ENCODE measurements at regions not wholly inside any gene's neighbourhood (a gene's known extent, or its start where the extent isn't known, plus 50 kb on each side); places are given as distances from the start of the nearest gene placed in this dataset.

GRCh38 chr5:125033602-125034001, 287.2 kb upstream of the ZNF608 start:
- H3K27me3 Mint-ChIP-seq = peaks cover 0 to 7% (median 0%) of the 10 kb centered on the region in 5 donors
- H3K4me3 Mint-ChIP-seq = no peak overlapping the region
- no peak overlapping the region for H3K27ac Mint-ChIP-seq
- peaks cover 0 to 17% (median 0%) of the 10 kb centered on the region in 9 donors for H3K9me3 Mint-ChIP-seq
- peaks cover 0 to 12% (median 0%) of the 10 kb centered on the region in 4 donors for H3K4me1 Mint-ChIP-seq
- H3K36me3 Mint-ChIP-seq = no peaks in the 10 kb centered on the region
- POLR2A ChIA-PET = no interaction called here
- ATAC-seq (no peak), DNase-seq (no peak)

- ATAC-seq (no peak), DNase-seq (no peak)
- H3K9me3 Mint-ChIP-seq = peaks cover 0 to 17% (median 0%) of the 10 kb centered on the region in 9 donors
- POLR2A ChIA-PET = no interaction called here
- H3K4me1 Mint-ChIP-seq = peaks cover 0 to 13% (median 0%) of the 10 kb centered on the region in 4 donors
- H3K27me3 Mint-ChIP-seq = peaks cover 0 to 7% (median 0%) of the 10 kb centered on the region in 5 donors
- H3K36me3 Mint-ChIP-seq = no peaks in the 10 kb centered on the region
- no peak overlapping the region for H3K4me3 Mint-ChIP-seq
- no peak overlapping the region for H3K27ac Mint-ChIP-seq
Measured at GRCh38 chr5:125034331-125034730, 287.9 kb upstream of the ZNF608 start.

DNA sequence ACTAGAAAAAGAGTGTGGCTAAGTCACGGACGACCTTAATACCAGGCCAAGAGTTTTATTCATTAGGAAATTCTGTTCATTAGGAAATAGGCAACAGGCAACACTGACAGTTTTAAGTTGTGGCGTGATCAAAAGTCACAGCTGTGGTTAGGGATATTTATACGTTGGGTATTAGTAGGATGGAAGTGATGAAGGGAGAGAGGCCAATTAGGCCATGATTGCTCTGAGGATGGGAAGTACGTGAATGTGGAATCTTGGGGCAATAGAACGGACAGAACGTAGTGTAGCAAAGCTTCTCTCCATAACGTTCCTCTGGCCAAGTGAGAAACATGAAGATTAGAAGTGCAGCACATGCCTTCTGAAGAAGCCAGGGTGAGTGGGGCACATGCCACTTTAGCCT, 290.1 kb upstream of the ZNF608 start:
- H3K27ac Mint-ChIP-seq = no peak overlapping the region
- POLR2A ChIA-PET = no interaction called here
- H3K27me3 Mint-ChIP-seq = peaks cover 0 to 7% (median 0%) of the 10 kb centered on the region in 5 donors
- no peak for ATAC-seq
- no peaks in the 10 kb centered on the region for H3K36me3 Mint-ChIP-seq
- no peak for DNase-seq
- peaks cover 0 to 13% (median 0%) of the 10 kb centered on the region in 4 donors for H3K4me1 Mint-ChIP-seq
- peaks cover 0 to 17% (median 0%) of the 10 kb centered on the region in 9 donors for H3K9me3 Mint-ChIP-seq
- H3K4me3 Mint-ChIP-seq = no peak overlapping the region

DNA sequence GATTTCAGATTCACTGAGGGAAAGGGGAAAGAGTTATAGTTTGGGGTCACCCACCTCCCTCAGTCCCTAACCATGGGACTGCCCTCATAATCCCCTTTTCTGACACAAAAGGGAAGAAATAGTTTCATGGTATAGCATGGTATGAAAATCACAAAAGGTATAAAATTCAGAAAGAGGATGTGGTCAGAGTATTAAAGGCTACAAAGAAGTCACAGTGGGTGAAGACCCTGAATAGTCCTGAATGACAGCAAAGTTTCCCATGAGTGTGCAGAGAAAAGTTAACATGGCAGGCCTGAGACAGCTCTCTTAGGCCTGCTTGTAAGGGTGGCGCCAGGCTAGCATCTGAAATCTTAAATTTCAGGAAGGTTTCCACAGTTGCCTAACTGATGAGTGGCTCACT, 290.6 kb upstream of the ZNF608 start:
- POLR2A ChIA-PET = no interaction called here
- no peaks in the 10 kb centered on the region for H3K36me3 Mint-ChIP-seq
- H3K27me3 Mint-ChIP-seq = peaks cover 0 to 7% (median 0%) of the 10 kb centered on the region in 5 donors
- H3K27ac Mint-ChIP-seq = no peak overlapping the region
- no peak for DNase-seq
- peaks cover 0 to 13% (median 0%) of the 10 kb centered on the region in 4 donors for H3K4me1 Mint-ChIP-seq
- H3K4me3 Mint-ChIP-seq = no peak overlapping the region
- no peak for ATAC-seq
- peaks cover 0 to 17% (median 0%) of the 10 kb centered on the region in 9 donors for H3K9me3 Mint-ChIP-seq

GRCh38 chr5:125037530-125037929, 291.1 kb upstream of the ZNF608 start:
- Mint-ChIP-seq H3K4me1 (peaks cover 0 to 13% (median 0%) of the 10 kb centered on the region in 4 donors), H3K9me3 (peaks cover 0 to 17% (median 0%) of the 10 kb centered on the region in 9 donors)
- POLR2A ChIA-PET = no interaction called here

DNA sequence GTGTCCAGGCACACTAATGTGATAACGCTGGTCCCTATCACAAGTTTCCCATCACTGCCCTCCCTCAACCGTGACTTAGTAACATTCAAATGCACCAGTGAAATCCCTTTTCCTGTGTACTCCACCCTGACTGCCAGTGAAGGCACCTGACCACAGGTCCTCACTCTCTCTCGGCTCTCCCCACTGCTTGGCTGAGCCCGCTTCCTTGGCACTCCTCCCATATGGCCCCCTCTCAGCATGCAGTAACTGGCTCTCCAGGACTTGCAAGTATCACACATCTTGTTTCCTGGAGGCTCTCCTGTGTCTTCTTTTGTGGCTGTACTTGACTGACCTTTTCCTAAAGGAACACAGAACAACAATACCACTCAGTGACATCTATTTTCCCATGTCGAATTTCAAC, 292.0 kb upstream of the ZNF608 start:
- ATAC-seq (no peak), DNase-seq (no peak)
- Mint-ChIP-seq H3K27ac (no peak overlapping the region), H3K4me1 (peaks cover 0 to 13% (median 0%) of the 10 kb centered on the region in 4 donors), H3K27me3 (peaks cover 0 to 7% (median 0%) of the 10 kb centered on the region in 5 donors), H3K4me3 (no peak overlapping the region), H3K36me3 (no peaks in the 10 kb centered on the region), H3K9me3 (peaks cover 0 to 17% (median 0%) of the 10 kb centered on the region in 9 donors)
- POLR2A ChIA-PET = no interaction called here

More at GRCh38 chr5:125037530-125037929, 291.1 kb upstream of the ZNF608 start:
- Mint-ChIP-seq H3K27ac (no peak overlapping the region), H3K36me3 (no peaks in the 10 kb centered on the region), H3K4me3 (no peak overlapping the region), H3K27me3 (peaks cover 0 to 7% (median 0%) of the 10 kb centered on the region in 5 donors)
- ATAC-seq (no peak), DNase-seq (no peak)

- DNase-seq = no peak
- peaks cover 0 to 6% (median 0%) of the 10 kb centered on the region in 9 donors for H3K9me3 Mint-ChIP-seq
- peaks cover 0 to 2% (median 0%) of the 10 kb centered on the region in 5 donors for H3K27me3 Mint-ChIP-seq
- no peak for ATAC-seq
- peaks cover 0 to 11% (median 0%) of the 10 kb centered on the region in 4 donors for H3K4me1 Mint-ChIP-seq
- POLR2A ChIA-PET = no interaction called here
- no peak overlapping the region for H3K27ac Mint-ChIP-seq
- H3K4me3 Mint-ChIP-seq = no peak overlapping the region
- H3K36me3 Mint-ChIP-seq = no peaks in the 10 kb centered on the region
Measured at GRCh38 chr5:125041798-125042197, 295.4 kb upstream of the ZNF608 start.

DNA sequence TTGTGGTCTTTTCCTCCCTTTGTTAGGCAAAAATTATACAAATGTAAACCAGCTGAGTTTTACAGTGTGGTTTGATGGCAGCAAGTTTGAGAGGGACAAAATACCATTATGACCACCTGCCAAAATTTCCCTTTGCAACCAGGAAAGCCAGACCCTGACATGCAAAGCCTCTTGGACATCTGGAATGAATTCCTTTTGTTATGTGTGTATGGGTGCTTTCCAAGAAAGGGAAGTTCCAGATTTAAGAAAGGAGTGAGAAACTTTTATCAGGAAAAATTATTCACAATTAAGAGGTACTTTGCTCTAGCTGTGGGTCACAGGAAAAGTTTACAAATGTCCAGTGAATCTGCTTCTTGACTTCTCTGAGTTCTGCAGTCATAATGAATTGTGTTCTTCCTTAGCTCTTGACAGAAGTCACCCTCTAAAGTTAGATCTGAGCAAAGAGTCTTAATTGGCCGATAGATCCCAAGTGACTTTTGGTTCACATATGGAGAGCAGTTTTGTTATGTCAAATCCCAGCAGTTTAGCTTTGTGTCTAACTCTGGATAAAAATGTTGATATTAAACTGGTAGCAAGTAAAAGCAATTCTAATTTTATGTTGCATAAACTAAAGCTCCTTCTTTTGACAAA, 295.9 kb upstream of the ZNF608 start:
- POLR2A ChIA-PET = no interaction called here

DNA sequence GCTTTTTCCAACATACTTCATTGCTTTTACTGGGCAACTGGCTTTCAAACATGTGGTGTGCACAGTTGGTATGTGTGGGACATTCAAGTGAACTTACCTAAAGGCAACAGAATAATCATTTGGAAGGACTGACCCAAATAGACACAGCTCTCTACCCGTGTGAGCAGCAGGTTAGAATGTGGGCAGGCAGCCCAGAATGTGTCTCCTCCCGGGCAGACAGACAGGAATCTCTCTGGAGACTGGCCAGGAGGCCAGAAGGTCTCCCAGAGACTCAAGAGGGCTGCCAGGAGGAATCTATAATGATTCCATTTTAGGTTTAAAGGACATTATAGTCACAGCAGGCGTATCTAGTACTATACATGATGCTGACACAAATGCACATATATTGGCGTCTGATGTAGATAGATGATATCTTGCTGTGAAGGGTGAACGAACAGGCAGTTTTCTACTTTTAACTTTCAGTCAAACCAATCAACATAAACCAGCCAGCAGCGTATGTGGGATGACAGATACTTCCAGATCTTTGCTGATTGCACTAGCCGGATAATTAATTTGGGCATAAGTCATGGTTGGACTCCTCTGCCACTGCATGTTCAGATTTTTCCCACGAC, 297.4 kb upstream of the ZNF608 start:
- H3K36me3 Mint-ChIP-seq = no peaks in the 10 kb centered on the region
- no peak for ATAC-seq
- DNase-seq = no peak
- no peak overlapping the region for H3K4me3 Mint-ChIP-seq
- peaks cover 0 to 5% (median 0%) of the 10 kb centered on the region in 9 donors for H3K9me3 Mint-ChIP-seq
- POLR2A ChIA-PET = no interaction called here
- no peaks in the 10 kb centered on the region for H3K4me1 Mint-ChIP-seq
- H3K27me3 Mint-ChIP-seq = no peaks in the 10 kb centered on the region
- H3K27ac Mint-ChIP-seq = no peak overlapping the region

More for the DNA sequence above, 295.9 kb upstream of the ZNF608 start:
- no peak for DNase-seq
- ATAC-seq = no peak
- no peak overlapping the region for H3K27ac Mint-ChIP-seq
- H3K4me3 Mint-ChIP-seq = no peak overlapping the region
- no peaks in the 10 kb centered on the region for H3K36me3 Mint-ChIP-seq
- peaks cover 0 to 7% (median 0%) of the 10 kb centered on the region in 4 donors for H3K4me1 Mint-ChIP-seq
- H3K9me3 Mint-ChIP-seq = peaks cover 0 to 5% (median 0%) of the 10 kb centered on the region in 9 donors
- peaks cover 0 to 2% (median 0%) of the 10 kb centered on the region in 5 donors for H3K27me3 Mint-ChIP-seq

DNA sequence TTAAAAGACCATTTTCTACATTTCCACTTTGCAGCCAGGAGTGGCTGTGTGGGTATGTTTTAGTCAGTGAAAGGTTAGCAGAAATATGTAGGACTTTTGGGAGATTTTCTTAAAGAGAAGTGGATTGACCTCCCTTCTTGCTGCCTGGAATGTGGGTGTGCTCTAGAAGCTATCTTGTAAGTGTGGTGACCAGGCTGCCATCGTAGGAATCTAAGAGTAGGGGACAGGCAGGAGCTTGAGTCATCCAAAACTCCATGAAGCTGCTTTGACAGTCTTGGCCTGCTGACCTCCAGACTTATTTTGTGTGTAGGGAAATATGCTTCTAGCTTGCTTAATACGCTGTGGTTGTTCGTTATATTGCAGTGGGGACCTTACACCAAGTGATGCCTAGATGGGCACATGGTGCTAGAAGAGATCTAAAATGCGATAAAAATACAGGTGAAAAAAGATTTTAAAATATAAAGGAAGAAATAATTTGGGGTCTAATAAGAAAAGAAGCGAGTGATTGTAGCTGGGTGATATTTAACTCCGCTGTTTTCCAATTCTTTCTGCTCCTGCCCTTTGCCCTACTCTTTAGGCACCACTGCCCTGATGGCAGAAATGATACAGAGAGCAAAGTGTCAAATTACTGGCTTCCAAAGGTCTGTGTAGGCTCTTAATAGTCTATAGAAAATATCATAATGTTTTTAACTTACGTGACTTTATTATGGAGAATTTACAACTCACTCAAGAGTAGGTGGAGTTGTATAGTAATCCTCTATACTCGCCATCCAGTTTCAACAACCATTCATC, 298.2 kb upstream of the ZNF608 start:
- DNase-seq (no peak), ATAC-seq (no peak)
- Mint-ChIP-seq H3K4me1 (no peaks in the 10 kb centered on the region), H3K4me3 (no peak overlapping the region), H3K36me3 (no peaks in the 10 kb centered on the region), H3K9me3 (no peaks in the 10 kb centered on the region), H3K27me3 (no peaks in the 10 kb centered on the region), H3K27ac (no peak overlapping the region)
- POLR2A ChIA-PET = no interaction called here

- POLR2A ChIA-PET = no interaction called here
- Mint-ChIP-seq H3K27me3 (no peaks in the 10 kb centered on the region), H3K27ac (no peak overlapping the region), H3K36me3 (no peaks in the 10 kb centered on the region), H3K9me3 (no peaks in the 10 kb centered on the region), H3K4me1 (no peaks in the 10 kb centered on the region), H3K4me3 (no peak overlapping the region)
- no peak for ATAC-seq
- DNase-seq = no peak
Measured at GRCh38 chr5:125045646-125046045, 299.2 kb upstream of the ZNF608 start.

DNA sequence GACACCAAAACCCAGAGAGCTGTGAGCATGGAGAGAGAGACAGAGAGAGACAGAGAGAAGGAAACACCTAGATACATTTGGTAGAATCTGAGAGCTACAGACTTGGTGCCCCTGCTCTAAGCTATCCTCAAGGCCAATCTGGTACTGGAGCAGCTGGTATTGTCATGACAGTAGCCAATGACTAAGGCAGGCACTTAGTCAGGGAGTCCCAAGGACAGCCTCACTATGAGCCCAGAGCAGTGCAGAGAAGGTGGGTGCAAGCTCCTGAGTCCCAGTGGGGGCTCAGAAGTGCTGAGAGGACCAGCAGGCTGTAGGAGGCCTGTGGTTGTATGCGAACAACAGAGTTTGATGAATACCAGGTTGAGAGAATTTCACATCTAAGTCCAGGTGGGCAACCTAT, 300.4 kb upstream of the ZNF608 start:
- H3K4me1 Mint-ChIP-seq = no peaks in the 10 kb centered on the region
- H3K27ac Mint-ChIP-seq = no peak overlapping the region
- H3K27me3 Mint-ChIP-seq = no peaks in the 10 kb centered on the region
- no peaks in the 10 kb centered on the region for H3K9me3 Mint-ChIP-seq
- H3K36me3 Mint-ChIP-seq = no peaks in the 10 kb centered on the region
- POLR2A ChIA-PET = no interaction called here
- DNase-seq (no peak), ATAC-seq (no peak)
- H3K4me3 Mint-ChIP-seq = no peak overlapping the region

DNA sequence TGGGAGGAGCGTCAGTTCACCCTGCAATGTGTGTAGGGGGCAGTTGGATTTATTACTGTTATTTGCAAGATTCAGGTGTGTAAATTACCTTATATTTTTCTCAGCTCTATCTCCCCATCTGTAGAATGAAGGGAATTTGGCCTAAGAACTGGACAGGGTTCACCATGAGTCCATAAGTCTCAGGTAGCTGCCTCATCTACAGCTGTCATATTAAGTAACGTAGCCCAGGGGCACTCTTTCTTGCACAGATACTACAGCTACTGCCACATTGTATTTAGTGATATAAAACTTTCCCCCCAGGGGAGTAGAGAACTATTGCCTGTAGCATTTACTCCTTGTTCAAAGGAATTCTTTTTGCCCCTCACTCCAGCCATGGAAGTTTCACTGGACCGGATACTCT, 301.4 kb upstream of the ZNF608 start:
- POLR2A ChIA-PET = no interaction called here
- Mint-ChIP-seq H3K9me3 (no peaks in the 10 kb centered on the region), H3K4me3 (no peak overlapping the region), H3K36me3 (no peaks in the 10 kb centered on the region), H3K27me3 (no peaks in the 10 kb centered on the region), H3K4me1 (no peaks in the 10 kb centered on the region), H3K27ac (no peak overlapping the region)
- no peak for ATAC-seq
- DNase-seq = no peak
